ENCODE measurements at regions not wholly inside any gene's neighbourhood (a gene's known extent, or its start where the extent isn't known, plus 50 kb on each side); places are given as distances from the start of the nearest gene placed in this dataset.

DNA sequence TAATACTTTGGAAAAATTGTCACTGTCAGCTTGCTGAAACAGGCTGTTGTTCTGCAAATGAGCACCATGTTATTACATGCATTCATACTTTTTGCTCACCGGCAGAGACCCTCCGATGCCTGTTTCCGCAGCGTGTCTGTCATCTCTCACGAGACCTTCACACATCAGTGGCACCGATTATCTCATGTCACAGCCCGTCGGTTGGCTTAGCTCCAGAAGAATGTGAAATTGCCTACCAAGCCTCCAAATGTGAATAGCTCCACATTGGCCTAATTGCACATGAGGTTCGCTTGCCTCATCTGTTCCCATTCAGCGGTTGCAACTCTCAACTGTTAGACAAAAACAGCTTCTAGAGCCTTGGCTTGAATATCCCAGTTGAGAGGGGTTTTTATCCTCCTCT, 233.0 kb downstream of the ACTR3 start:
- no peak for TF ChIP-seq POLR2AphosphoS5 (IDR thresholded peaks at IDR 0.05; ENCODE audit: low read depth, low read length)
- TF ChIP-seq TAF1 (IDR thresholded peaks at IDR 0.05; ENCODE audit: borderline replicate concordance, low read depth, low read length), result no peak

All from GM12892 (cell line).